HEK293T (cell line): ENCODE measurements at regions not wholly inside any gene's neighbourhood (a gene's known extent, or its start where the extent isn't known, plus 50 kb on each side); places are given as distances from the start of the nearest gene placed in this dataset.
A peak's percentile ranks its signal among the peaks of the same experiment; 100 is the strongest.

ENCODE experiments used
- CTCF ChIA-PET: fragments of 350-600 bp; formaldehyde crosslinking; extraction: SDS; loops from one replicate; lab custom pipeline; 2021; ENCODE audit warnings: antibody characterized with exemption, inconsistent platforms; lab: Yijun Ruan, JAX
- POLR2A ChIA-PET: fragments of 350-600 bp; formaldehyde crosslinking; extraction: SDS; loops from one replicate; lab custom pipeline; 2020; ENCODE audit warnings: antibody characterized with exemption, inconsistent platforms; lab: Yijun Ruan, JAX
- DNase-seq: peaks from one replicate; pipeline ENCODE4 v3.0.0; 2012; ENCODE audit warnings: mixed read lengths; ENCODE audit errors: extremely low spot score
- ARNT ChIP-seq: fragments of 450-650 bp; IDR thresholded peaks from 2 replicates; pipeline ENCODE4 v1.6.1; 2017; ENCODE audit warnings: mild to moderate bottlenecking
- BHLHE40 ChIP-seq: fragments of 450-650 bp; IDR thresholded peaks from 2 replicates; pipeline ENCODE4 v1.6.1; 2016; ENCODE audit warnings: mild to moderate bottlenecking, moderate library complexity, borderline replicate concordance
- CTBP1 ChIP-seq: fragments of 450-650 bp; IDR thresholded peaks from 2 replicates; pipeline ENCODE4 v1.6.1; 2016; ENCODE audit warnings: borderline replicate concordance
- ELF4 ChIP-seq: fragments of 450-650 bp; IDR thresholded peaks from 2 replicates; pipeline ENCODE4 v1.6.1; 2017; ENCODE audit warnings: antibody characterized with exemption
- FOXA1 ChIP-seq: fragments of 450-650 bp; IDR thresholded peaks from 2 replicates; pipeline ENCODE4 v1.6.1; 2016; ENCODE audit warnings: mild to moderate bottlenecking
- FOXK2 ChIP-seq: fragments of 450-650 bp; IDR thresholded peaks from 2 replicates; pipeline ENCODE4 v1.6.1; 2016; ENCODE audit warnings: mild to moderate bottlenecking
- FOXM1 ChIP-seq: fragments of 450-650 bp; IDR thresholded peaks from 2 replicates; pipeline ENCODE4 v1.6.1; 2017; ENCODE audit warnings: mild to moderate bottlenecking, borderline replicate concordance
- HDGF ChIP-seq: fragments of 450-650 bp; IDR thresholded peaks from 2 replicates; pipeline ENCODE4 v1.6.1; 2017; ENCODE audit warnings: antibody characterized with exemption, borderline replicate concordance
- L3MBTL2 ChIP-seq: fragments of 450-650 bp; conservative IDR thresholded peaks from 2 replicates; pipeline ENCODE4 v1.6.1; 2016; ENCODE audit warnings: mild to moderate bottlenecking
- LEF1 ChIP-seq: fragments of 450-650 bp; IDR thresholded peaks from 2 replicates; pipeline ENCODE4 v1.6.1; 2017; ENCODE audit warnings: mild to moderate bottlenecking, borderline replicate concordance
- NFRKB ChIP-seq: fragments of 450-650 bp; IDR thresholded peaks from 2 replicates; pipeline ENCODE4 v1.6.1; 2016; ENCODE audit warnings: mild to moderate bottlenecking, moderate library complexity
- PKNOX1 ChIP-seq: fragments of 450-650 bp; IDR thresholded peaks from 2 replicates; pipeline ENCODE4 v1.6.1; 2016
- SP1 ChIP-seq: fragments of 450-650 bp; IDR thresholded peaks from 2 replicates; pipeline ENCODE4 v1.6.1; 2017
- SUZ12 ChIP-seq: fragments of 450-650 bp; IDR thresholded peaks from 2 replicates; pipeline ENCODE4 v1.6.1; 2016; ENCODE audit warnings: mild to moderate bottlenecking
- TARDBP ChIP-seq: fragments of 450-650 bp; IDR thresholded peaks from 2 replicates; pipeline ENCODE4 v1.6.1; 2016
- ZNF384 ChIP-seq: fragments of 450-650 bp; IDR thresholded peaks from 2 replicates; pipeline ENCODE4 v1.6.1; 2016

- ChIA-PET POLR2A (interaction anchor here (0.8 to 1.5 kb wide), 3 partner anchors 328 to 331 kb away, joined by 5 to 9 read pairs (median 6); partner anchors contain the start of gene EPHA7), CTCF (interaction anchor here (1.0 to 1.3 kb wide), 2 partner anchors 329 to 334 kb away, joined by 4 read pairs; no protein-coding TSS in a partner anchor)
- TF ChIP-seq ELF4 (no peak), FOXA1 (peak; percentile 57; the same call in 1 of the 2 replicates), LEF1 (peak; percentile 98), FOXM1 (no peak), TARDBP (no peak), NFRKB (no peak), BHLHE40 (no peak), FOXK2 (no peak), ARNT (no peak), SP1 (no peak), SUZ12 (no peak), L3MBTL2 (peak; percentile 86), HDGF (no peak), PKNOX1 (peak; percentile 97), CTBP1 (peak; percentile 89), ZNF384 (no peak)
- peak; percentile 44 for DNase-seq
Measured at GRCh38 chr6:93088621-93089501, 330.5 kb downstream of the EPHA7 start.

- CTCF ChIA-PET, result interaction anchor here (1.3 kb wide), 1 partner anchor 336 kb away, joined by 4 read pairs; no protein-coding TSS in a partner anchor
- TF ChIP-seq TARDBP (no peak), FOXA1 (no peak), FOXK2 (no peak), PKNOX1 (no peak), ARNT (no peak), NFRKB (no peak), HDGF (no peak), L3MBTL2 (no peak), SP1 (no peak), ELF4 (no peak)
- POLR2A ChIA-PET, result no interaction called here
- no peak for DNase-seq
Measured at GRCh38 chr6:93087606-93088005, 331.8 kb downstream of the EPHA7 start.

- TF ChIP-seq FOXM1, result no peak
- TF ChIP-seq ELF4, result no peak
- TF ChIP-seq CTBP1, result no peak
- no peak for TF ChIP-seq HDGF
- TF ChIP-seq FOXK2, result no peak
- no peak for TF ChIP-seq NFRKB
- TF ChIP-seq L3MBTL2, result no peak
- TF ChIP-seq LEF1, result no peak
- no peak for TF ChIP-seq ARNT
- no peak for TF ChIP-seq PKNOX1
- TF ChIP-seq SP1, result no peak
- TF ChIP-seq SUZ12, result no peak
- TF ChIP-seq ZNF384, result no peak
- TF ChIP-seq BHLHE40, result no peak
- no peak for TF ChIP-seq TARDBP
- no peak for TF ChIP-seq FOXA1
- DNase-seq, result no peak
- CTCF ChIA-PET, result no interaction called here
- POLR2A ChIA-PET, result no interaction called here
Measured at GRCh38 chr6:93086351-93086750, 333.0 kb downstream of the EPHA7 start.

- DNase-seq, result no peak
- peak; percentile 16; the same call in 1 of the 2 replicates for TF ChIP-seq CTBP1
- no peak for TF ChIP-seq ARNT
- peak; percentile 81 for TF ChIP-seq PKNOX1
- no peak for TF ChIP-seq ELF4
- no peak for TF ChIP-seq FOXK2
- ChIA-PET CTCF (no interaction called here), POLR2A (no interaction called here)
Measured at GRCh38 chr6:93083337-93084230, 335.8 kb downstream of the EPHA7 start.

GRCh38 chr6:93081901-93082300, 337.5 kb downstream of the EPHA7 start:
- ChIA-PET CTCF (no interaction called here), POLR2A (no interaction called here)
- TF ChIP-seq L3MBTL2 (no peak), CTBP1 (no peak), SUZ12 (no peak), TARDBP (no peak), FOXM1 (no peak), PKNOX1 (no peak), ZNF384 (no peak), BHLHE40 (no peak), NFRKB (no peak), FOXK2 (no peak), ELF4 (no peak), FOXA1 (no peak), SP1 (no peak), ARNT (no peak), HDGF (no peak), LEF1 (no peak)
- DNase-seq, result no peak
